ENCODE measurements at regions not wholly inside any gene's neighbourhood (a gene's known extent, or its start where the extent isn't known, plus 50 kb on each side); places are given as distances from the start of the nearest gene placed in this dataset.

- TF ChIP-seq CTCF (conservative IDR thresholded peaks at IDR 0.05; ENCODE audit: low read length) (no peak), EZH2phosphoT487 (IDR thresholded peaks at IDR 0.05; ENCODE audit: borderline replicate concordance, low read depth, low read length) (no peak)
Observed at GRCh38 chr12:69108037-69108436, 131.3 kb upstream of the CPSF6 start.
